ENCODE measurements at regions not wholly inside any gene's neighbourhood (a gene's known extent, or its start where the extent isn't known, plus 50 kb on each side); places are given as distances from the start of the nearest gene placed in this dataset.
"Not testable (repeated sequence)": the region's sequence is repeated elsewhere in the genome, so short reads cannot be mapped to it uniquely, and the experiment has no call there.

DNA sequence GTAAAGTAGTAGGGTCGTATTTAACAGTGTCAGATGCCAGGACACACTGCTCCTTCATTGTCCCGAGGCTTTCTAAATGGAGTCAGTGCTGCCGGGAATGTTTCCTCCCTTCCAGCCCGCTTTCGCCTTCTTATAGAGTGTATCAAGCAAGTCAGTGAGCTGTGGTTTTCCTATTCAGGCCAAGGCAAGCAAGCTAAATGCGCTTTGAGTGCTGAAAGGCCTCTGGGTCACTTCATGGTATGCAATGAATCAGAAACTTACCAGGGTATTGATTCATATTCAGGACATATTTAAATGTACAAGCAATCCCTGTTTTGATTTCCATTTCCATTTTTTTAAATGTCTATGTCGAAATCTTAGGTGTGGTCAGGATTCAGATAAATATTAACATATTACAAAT lies 327.9 kb upstream of the SOX9 start:
- no peak for DNase-seq (ENCODE audit: low read depth)

DNA sequence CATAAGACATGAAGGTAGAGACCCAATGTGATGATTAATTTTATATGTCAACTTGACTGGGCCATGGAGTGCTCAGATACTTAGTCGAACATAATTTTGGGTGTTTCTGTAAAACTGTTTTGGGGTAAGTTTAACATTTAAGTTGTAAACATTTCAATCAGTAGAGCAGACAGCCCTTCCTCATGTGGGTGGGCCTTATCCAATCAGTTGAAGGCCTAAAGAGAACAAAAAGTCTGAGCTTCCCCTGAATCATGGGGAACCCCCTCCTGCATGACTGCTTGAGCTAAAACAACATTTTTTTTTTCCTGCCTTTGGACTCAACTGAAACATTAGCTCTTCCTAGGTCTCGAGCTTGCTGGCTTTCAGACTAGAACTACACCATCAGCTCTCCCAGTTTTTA lies 327.3 kb upstream of the SOX9 start:
- no peak for DNase-seq (ENCODE audit: low read depth)

DNA sequence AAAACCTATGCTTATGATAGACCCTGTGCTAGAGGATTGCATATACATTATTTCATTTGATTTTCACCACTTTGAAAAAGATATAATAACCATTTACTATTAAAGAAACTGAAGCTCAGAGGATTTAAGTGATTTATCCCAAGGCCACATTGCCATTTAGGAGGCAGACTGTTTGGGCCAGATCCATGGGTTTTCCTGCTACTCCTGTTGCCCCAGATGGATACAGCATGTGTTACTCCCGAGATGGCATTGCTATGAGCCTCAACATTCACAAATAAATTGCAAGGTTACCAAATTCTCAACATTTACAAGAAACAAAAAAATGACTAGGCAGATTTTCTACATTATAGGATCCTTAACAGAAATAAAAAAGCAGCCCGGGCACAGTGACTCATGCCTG lies 322.1 kb upstream of the SOX9 start:
- no peak for DNase-seq (ENCODE audit: low read depth)

DNA sequence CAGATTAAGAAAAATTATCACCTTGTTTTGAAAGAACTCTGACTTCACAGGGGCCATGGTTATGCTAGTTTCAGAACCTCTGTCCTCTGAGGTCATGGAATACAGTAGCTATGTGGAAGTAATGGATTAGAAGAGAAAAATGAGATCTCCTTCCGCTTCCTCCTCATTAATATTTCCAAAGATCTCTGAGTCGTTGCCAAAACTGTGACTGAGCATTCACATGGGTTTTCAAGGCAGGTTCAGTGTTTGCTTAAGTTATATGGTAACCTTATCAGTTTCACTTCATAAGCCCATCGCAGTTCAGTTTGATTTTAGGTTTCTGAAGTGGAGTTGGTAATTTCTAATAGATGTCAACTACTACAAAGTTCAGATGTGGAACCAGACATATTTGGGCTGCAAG lies 321.2 kb upstream of the SOX9 start:
- DNase-seq (ENCODE audit: low read depth), result no peak

DNA sequence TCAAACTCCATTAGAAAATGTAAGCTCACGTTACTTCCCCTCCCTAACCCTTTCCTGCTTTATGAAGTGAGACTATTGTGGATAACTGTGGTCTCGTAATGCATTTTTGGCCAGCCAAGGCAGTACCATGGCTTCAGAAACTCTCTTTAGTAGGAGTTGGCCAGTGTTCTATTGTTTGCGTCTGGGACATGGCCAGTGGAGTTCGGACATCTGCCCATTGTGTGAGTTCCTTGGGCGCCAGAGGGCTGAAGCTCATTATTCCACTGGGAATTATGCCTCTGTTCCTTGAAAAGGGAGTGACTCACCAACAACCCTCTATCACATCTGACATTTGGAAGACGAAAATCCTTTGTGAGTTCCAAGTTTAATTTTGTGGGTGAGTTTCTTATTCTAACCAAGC lies 319.5 kb upstream of the SOX9 start:
- DNase-seq (ENCODE audit: low read depth), result no peak

DNA sequence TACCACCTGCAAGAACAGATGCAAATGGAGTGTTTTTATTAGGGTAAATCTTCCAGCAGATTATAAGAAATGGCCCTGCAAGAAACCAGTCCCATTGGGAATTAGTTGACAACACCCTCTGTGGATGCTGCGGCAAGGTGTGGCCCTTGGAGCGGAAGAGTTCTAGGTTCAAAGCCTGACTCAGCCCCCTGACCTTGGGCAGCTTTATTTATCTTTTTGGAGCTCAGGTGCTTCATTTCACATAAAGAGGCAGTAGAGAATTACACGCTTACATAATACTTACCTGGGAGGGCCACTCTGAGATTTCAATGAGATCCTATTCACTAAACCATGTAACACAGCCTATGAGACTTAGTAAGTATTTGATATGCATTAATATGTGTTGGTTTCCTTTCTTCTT lies 318.2 kb upstream of the SOX9 start:
- DNase-seq (ENCODE audit: low read depth), result no peak

DNA sequence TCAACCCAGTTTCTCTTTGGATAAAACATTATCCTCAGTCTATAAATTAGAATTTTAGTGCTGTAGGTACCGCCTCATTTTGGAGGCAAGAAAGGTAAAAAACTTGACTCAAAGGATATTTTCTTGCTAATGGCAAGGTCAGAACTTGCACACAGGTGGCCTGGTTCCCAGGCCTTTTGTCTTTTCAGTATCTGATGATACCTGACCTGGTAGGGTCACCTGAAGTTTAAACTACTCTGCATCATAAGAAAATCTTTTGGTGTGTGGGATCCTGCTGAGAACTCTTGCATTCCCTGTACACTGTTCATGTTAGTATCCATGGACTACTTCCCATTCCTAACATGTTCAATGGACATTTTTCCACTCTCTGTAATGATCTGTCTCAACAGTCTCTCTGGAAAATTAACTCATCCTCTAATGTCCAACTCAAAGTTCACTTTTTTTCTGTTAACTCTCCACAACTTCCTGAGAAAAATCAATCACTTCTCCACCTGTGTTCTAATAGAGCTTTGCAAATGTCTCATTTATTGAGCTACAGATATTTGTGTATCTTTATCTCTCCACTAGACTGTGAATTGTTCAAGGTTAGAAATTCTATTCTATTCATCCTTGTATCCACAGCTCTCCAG lies 317.1 kb upstream of the SOX9 start:
- DNase-seq (ENCODE audit: low read depth), result no peak

DNA sequence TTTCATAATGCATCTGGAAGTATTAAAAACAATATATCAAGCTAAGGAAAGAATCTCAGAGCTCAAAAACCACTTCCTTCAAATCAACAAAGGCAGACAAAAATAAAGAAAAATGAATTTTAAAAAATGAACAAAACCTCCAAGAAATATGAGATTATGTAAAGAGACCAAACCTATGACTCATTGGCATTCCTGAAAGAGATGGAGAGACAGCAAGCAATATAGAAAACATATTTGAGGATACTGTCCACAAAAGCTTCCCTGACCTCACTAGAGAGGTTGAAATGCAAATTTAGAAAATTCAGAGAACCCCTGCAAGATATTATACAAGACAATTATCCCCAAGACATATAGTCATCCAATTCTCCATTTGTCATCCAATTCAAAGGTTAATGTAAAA lies 311.3 kb upstream of the SOX9 start:
- no peak for DNase-seq (ENCODE audit: low read depth)

DNA sequence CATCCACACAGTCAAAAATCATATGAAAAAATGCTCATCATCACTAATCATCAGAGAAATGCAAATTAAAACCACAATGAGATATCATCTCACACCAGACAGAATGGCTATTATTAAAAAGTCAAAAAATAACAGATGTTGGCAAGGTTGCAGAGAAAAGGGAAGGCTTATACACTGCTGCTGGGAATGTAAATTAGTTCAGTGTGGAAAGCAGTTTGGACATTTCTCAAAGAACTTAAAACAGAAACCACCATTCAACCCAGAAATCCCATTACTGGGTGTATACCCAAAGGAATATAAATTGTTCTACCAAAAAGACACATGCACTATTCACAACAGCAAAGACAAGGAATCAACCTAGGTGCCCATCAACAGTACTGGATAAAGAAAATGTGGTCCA lies 307.0 kb upstream of the SOX9 start:
- DNase-seq (ENCODE audit: low read depth), result not testable (repeated sequence)

DNA sequence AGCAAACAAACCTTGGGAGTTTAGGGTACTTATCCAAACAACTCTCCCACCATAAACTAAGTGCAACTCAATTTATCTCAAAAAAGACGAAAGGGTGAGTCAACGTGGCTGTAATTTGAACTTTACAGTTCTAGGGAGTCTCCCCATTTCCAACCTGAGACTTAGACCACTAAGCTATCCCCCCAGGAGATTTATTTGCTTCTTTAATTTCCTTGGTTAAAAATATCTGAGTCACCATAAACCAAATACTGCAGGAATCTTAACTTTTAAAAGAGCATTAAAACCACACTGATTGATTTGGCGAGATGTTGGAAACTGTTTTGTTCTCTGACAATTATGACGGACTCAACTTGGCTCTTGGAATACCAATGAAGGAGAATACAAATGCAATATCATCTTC lies 299.3 kb upstream of the SOX9 start:
- no peak for DNase-seq (ENCODE audit: low read depth)

DNA sequence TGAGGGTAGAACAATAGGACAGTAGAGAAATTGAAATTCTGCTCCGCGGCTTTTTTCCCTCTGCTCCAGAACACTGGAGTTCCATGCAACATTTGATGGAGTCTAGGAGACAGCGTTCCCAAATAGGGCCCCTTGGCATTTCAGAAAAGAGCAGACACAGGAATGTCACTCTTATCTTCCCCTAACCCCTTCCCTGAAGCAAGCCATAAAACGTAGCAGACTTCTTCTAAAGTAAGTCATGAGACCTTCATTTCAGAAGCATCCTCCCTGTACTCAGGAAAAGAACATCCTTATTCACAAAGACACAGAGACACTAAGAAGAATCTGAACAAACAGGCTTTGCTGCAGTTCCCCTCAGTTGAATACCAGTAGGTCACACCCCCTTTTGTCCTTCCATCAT lies 296.1 kb upstream of the SOX9 start:
- no peak for DNase-seq (ENCODE audit: low read depth)

DNA sequence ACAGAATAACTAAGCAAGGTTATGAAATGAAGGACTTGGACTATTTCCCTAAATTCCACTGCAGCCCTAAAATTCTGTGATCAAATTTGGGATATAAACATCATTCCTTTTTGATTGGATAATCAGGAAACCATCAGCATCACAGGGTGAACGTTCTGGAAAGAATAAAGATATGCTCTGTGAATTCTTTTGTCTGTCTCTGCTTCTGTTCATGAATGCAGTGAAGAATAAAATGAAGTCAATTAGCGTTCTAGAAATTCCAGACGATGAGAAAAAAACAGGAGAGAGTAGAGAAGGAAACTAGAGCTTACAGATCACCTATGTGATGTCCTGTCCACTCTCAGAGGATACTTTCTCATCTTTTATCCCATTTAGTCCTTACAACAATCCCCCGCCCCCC lies 295.1 kb upstream of the SOX9 start:
- DNase-seq (ENCODE audit: low read depth), result no peak

DNA sequence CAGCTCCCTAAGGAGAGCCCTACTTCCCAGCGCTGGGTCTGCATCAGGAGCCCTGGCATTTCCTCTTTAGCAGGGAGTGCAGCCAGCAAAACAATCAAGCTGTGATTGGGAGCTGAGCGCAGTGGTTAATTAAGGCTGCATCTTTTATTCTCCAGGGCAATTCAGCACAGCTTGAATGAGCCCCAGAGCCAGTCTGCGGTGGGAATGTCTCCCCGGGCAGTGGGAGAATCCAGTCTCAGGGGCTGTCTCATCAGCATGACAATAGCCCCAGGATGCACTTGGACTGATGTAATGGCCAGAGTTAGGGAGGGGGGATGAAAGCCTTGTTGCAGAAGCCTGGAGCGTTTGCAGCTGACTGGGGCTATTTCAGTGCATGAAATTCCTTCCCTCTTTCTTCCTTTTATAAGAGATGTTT lies 292.6 kb upstream of the SOX9 start:
- DNase-seq (ENCODE audit: low read depth), result no peak

DNA sequence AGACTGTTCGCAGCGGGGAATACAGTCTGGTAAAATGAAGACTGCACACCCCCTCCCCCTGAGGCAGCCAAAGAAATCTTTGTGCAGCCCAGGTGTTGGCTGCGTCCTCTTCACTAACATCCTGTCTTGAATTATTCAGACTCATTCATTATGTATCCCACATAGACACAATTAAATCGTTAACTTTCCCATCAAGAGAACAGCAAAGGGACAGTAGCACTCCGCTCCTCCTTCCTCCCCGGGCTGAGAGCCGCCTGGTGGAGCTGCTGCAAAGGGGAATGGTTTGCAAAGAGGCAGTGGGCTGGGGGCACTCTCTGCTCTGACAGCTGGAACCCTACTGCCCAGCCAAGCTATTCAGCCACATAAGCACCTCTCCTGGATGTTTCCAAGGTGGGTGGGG lies 290.0 kb upstream of the SOX9 start:
- DNase-seq (ENCODE audit: low read depth), result no peak

DNA sequence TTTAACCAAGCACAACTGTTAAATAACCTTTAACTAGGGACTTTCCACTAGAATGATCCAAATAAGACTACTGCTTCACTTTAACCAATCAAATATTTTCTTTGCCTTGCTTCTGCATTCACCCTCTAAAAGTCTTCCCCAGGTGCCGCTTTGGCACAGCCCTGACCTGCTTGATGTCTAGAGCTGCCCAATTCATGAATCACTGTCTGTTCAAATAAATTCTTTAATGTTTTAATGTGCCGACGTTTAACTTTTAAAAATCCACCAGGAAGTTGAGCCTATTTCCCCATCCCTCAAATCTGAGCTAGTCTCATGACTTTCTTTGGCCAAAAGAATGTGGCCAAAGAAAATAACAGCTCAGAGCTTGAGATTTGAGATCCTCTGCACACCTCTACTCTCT lies 277.8 kb upstream of the SOX9 start:
- DNase-seq (ENCODE audit: low read depth), result no peak

DNA sequence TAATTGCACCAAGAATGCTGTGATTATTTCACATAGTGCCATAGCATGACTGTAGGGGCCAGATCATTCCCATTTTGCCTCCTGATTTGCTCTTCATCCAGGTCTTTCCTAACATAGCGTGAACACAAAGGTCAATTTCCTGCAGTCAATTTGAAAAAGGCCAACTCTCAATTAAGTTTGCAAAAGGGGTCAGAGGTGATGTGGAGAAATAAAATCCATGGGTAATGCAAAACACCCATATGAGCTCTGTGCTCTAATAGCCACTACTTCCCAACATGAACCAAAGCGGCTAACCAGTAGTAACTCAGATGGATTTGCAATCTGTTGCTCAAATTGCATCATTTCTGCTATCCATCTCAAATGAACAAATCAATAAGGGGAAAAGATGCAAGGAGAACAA lies 275.5 kb upstream of the SOX9 start:
- no peak for DNase-seq (ENCODE audit: low read depth)

DNA sequence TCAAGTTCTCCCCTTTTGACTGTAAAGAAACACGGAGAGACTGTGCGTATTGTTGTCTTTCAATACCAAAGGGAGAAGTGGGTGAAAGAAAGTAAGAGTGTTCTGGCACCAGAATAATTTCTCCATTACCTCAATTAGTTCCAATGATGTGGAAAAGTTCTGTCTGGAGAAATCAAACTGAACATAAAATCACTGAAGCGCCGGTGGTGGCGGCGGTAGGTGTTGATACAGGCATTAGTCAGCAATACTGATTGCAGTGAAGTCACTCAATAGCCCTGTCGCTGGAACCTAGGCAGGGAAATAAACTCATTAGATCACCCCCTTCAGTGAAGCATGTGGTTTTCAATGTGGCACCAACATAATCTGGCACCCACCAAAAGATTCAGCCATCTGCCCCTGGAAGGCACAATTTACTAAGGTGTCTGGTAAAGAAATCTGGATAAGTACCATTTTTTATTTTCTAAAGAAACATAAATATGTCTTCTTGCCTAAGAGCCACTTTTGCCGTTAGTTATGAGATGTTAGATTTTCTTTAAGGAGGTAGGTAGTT lies 274.2 kb upstream of the SOX9 start:
- no peak for DNase-seq (ENCODE audit: low read depth)

DNA sequence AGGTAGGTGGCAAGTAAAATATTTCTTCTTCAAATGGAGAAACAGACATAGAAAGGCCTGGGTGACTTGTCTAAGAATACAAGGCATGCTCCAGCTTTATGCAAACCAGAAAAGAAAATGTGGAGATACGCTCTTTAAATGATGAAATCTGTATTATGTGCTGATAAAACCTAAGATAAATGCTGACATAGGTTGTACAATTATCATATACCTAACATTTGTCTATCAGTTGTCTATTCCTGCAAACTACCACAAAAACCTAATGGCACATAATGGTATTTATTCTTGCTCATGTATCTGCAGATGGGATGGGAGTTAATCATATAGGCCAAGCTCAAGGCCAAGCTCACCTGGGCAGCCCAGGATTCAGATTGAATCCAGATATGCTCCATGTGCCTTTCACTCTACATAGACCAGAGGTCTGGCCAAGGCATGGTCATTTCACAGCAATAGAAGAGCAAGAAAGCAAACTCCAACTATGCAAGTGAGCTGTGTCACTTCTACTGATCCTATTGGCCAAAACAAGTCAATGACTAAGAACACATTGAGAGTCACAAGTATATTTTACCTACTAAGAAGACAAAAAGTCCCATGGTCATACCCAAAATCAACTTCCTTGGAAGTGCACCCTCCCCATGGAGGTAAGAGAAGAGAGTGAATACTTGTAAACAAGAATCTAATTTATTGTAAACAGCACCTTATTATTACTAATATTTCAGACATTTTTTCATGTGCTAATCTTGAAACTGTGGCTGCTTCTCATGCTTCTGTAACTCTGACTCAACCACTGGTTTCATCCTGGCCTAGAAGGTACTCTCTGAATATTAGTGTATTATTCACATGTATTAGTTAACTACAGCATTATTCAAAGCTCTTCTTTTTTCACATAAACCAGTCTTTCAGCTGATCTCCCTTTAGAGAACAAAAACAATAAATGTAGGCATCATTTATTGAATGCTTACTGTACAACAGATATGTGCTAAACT lies 270.7 kb upstream of the SOX9 start:
- no peak for DNase-seq (ENCODE audit: low read depth)

DNA sequence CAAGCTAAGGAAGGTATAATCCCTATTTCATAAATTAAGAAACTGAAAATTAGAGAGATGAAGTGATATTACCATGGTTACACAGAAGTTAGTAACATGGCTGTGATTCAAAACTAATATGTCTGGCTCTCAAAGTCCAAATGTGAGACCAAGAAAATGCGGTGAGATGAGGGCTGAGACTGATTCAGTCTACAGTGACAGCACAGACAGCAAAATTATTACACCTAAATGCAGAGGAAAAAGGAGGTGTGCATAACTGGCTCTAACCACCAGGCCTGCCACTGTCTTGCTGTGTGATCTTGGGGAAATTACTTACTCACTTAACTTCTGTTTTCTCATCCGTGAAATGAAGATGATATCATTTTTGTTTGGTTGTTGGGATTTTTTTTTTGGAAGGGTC lies 270.0 kb upstream of the SOX9 start:
- no peak for DNase-seq (ENCODE audit: low read depth)

DNA sequence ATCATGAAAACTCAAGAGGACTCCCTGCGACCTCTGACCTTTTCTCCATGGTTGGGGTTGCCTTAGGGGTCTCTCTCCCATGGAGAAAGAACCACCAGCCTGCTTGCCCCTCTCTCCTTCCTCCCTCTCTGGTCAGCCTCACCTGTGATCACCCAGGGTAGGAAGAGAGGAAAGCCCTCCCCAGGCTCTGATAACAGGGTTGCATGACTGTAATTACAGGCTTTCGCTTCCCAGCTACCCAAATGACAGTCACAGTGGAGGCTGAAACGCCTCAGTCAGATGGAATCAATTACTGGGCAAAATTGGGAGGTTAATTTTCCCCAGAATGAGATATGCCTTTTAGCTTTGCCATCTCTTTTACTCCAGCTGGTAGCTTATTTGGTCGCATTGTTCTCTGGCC lies 265.8 kb upstream of the SOX9 start:
- DNase-seq (ENCODE audit: low read depth), result no peak

DNA sequence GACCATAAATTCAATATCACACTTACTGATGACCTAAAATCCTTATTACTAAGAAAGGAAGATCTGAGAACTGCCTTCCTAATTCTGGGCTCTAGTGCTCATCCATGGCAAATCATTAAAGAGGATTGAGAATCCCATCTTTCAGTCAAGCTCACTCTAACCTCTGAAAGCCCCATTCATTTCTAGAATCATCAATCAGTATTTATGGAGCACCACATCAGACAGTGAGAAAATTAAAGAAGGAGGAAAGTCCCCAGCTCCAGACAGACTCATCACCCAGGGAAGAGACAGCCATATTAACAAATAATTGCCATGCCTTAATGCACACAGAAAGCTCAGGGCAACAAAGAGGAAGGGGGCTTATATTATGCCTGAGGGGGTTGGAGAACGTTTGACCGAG lies 256.1 kb upstream of the SOX9 start:
- DNase-seq (ENCODE audit: low read depth), result no peak

DNA sequence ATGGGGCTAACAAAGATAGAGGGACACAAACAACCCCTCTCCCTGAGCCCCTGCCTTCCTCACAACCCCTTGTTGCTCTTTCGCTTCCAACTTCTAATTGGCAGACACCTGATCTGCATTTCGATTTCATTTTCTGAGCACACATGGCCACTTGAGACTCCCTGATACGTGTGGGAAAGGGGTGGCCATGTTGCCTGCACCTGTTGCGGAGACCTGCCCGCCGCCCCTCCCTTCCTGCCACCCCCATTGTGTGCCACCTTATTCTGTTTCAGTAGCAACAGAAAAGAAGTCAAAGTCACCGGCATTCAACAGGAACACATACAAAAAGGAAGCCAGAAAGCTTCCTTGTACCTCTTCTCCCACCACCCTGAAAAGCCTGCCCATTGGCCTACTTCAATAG lies 254.7 kb upstream of the SOX9 start:
- no peak for DNase-seq (ENCODE audit: low read depth)

DNA sequence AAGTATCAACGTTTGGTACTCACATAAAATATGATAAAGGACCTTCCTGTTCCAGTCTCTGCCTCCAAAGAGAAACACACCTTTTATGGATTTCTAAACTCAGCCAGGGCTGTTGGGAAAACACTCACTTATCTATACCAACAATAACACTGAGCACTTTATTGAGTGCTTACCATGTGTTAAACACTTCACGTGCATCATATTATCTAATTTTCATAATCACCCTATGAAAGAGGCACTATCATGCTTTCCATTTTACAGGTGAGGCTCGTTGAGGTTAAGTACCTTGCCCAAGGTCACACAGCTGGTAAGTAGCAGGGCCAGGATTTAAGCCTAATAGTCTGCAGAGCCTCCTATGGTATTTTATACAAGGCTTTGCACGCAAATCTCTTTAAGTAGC lies 251.5 kb upstream of the SOX9 start:
- no peak for DNase-seq (ENCODE audit: low read depth)
